ENCODE measurements at regions not wholly inside any gene's neighbourhood (a gene's known extent, or its start where the extent isn't known, plus 50 kb on each side); places are given as distances from the start of the nearest gene placed in this dataset.

DNA sequence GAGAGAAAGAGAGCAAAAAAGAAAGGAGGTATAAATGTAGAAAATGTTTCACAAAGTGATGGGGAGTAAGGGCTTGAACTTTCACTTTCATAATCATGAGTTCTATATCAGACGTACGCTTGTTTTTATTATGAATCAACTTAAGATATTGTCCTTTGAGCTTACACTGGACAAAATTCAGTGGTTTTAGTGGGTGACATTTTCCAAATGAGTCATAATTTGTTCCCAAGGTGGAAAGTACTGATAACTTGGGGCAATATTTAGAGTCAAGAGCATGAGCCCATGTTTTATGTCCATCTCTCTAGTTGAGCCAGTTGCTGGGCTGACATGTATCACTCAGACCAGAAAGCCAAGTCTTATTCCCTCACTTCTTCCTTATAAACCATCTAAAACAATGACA, 161.6 kb downstream of the CHRM3 start:
- Histone ChIP-seq H3K36me3 (no peaks in the 10 kb centered on the region), H3K4me3 (no peak overlapping the region), H3K9me3 (no peaks in the 10 kb centered on the region), H3K27ac (no peak overlapping the region), H3K27me3 (no peaks in the 10 kb centered on the region), H3K4me1 (no peaks in the 10 kb centered on the region)
- TF ChIP-seq, protein P1, sequence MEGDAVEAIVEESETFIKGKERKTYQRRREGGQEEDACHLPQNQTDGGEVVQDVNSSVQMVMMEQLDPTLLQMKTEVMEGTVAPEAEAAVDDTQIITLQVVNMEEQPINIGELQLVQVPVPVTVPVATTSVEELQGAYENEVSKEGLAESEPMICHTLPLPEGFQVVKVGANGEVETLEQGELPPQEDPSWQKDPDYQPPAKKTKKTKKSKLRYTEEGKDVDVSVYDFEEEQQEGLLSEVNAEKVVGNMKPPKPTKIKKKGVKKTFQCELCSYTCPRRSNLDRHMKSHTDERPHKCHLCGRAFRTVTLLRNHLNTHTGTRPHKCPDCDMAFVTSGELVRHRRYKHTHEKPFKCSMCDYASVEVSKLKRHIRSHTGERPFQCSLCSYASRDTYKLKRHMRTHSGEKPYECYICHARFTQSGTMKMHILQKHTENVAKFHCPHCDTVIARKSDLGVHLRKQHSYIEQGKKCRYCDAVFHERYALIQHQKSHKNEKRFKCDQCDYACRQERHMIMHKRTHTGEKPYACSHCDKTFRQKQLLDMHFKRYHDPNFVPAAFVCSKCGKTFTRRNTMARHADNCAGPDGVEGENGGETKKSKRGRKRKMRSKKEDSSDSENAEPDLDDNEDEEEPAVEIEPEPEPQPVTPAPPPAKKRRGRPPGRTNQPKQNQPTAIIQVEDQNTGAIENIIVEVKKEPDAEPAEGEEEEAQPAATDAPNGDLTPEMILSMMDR (IDR thresholded peaks at IDR 0.05), result no peak
- TF ChIP-seq POLR2AphosphoS5 (IDR thresholded peaks at IDR 0.05) (no peak), POLR2A (IDR thresholded peaks at IDR 0.05) (no peak)
- no peak for DNase-seq (ENCODE audit: low spot score in 2 of 2)
- intact Hi-C loops (cut with DNase I; ENCODE audit: low total_unique reads), result no loop called here

GRCh38 chr1:239550178-239550577, 163.8 kb downstream of the CHRM3 start:
- Histone ChIP-seq H3K27ac (no peak overlapping the region), H3K27me3 (no peaks in the 10 kb centered on the region), H3K36me3 (no peaks in the 10 kb centered on the region), H3K4me1 (no peaks in the 10 kb centered on the region), H3K4me3 (no peak overlapping the region), H3K9me3 (no peaks in the 10 kb centered on the region)
- intact Hi-C loops (cut with DNase I; ENCODE audit: low total_unique reads), result no loop called here
- no peak for DNase-seq (ENCODE audit: low spot score in 2 of 2)
- no peak for TF ChIP-seq POLR2A (IDR thresholded peaks at IDR 0.05)
- no peak for TF ChIP-seq POLR2AphosphoS5 (IDR thresholded peaks at IDR 0.05)
- TF ChIP-seq, protein P1 (IDR thresholded peaks at IDR 0.05), result no peak

GRCh38 chr1:239555350-239555749, 169.0 kb downstream of the CHRM3 start:
- TF ChIP-seq, protein P1 (IDR thresholded peaks at IDR 0.05), result no peak
- no peak for TF ChIP-seq POLR2AphosphoS5 (IDR thresholded peaks at IDR 0.05)
- TF ChIP-seq POLR2A (IDR thresholded peaks at IDR 0.05), result no peak
- H3K27me3 ChIP-seq, result no peaks in the 10 kb centered on the region
- H3K4me1 ChIP-seq, result no peaks in the 10 kb centered on the region
- no peak for DNase-seq (ENCODE audit: low spot score in 2 of 2)
- H3K36me3 ChIP-seq, result no peaks in the 10 kb centered on the region
- no peak overlapping the region for H3K4me3 ChIP-seq
- H3K27ac ChIP-seq, result no peak overlapping the region
- intact Hi-C loops (cut with DNase I; ENCODE audit: low total_unique reads), result no loop called here
- H3K9me3 ChIP-seq, result no peaks in the 10 kb centered on the region

- no peak overlapping the region for H3K4me3 ChIP-seq
- H3K9me3 ChIP-seq, result no peaks in the 10 kb centered on the region
- H3K4me1 ChIP-seq, result no peaks in the 10 kb centered on the region
- no peaks in the 10 kb centered on the region for H3K36me3 ChIP-seq
- intact Hi-C loops (cut with DNase I; ENCODE audit: low total_unique reads), result no loop called here
- H3K27me3 ChIP-seq, result no peaks in the 10 kb centered on the region
- H3K27ac ChIP-seq, result no peak overlapping the region
- no peak for DNase-seq (ENCODE audit: low spot score in 2 of 2)
- TF ChIP-seq POLR2AphosphoS5 (IDR thresholded peaks at IDR 0.05) (no peak), POLR2A (IDR thresholded peaks at IDR 0.05) (no peak)
- TF ChIP-seq, protein P1 (IDR thresholded peaks at IDR 0.05), result no peak
These were observed 172.2 kb downstream of the CHRM3 start for GRCh38 chr1:239558559-239558958.

DNA sequence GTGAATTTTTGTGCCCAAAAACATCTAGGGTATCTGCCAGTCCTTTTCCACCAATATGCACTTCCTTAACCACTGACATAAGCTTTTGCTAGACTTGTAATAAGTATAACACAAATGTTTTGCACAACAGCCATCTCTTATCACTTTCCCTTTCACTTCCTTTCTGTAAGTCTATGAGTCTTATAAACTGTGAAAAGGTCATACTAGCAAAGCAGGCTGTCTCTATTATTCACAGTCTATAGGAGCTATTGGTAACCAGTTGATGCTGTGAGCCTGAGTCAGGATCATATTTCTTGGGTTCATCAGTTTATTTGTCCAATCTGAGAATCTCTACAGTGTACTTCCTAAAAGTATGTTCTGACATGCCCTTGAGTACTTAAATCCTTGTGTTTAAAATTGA, 172.6 kb downstream of the CHRM3 start:
- Histone ChIP-seq H3K4me3 (no peak overlapping the region), H3K4me1 (no peaks in the 10 kb centered on the region), H3K27me3 (no peaks in the 10 kb centered on the region), H3K27ac (no peak overlapping the region), H3K36me3 (no peaks in the 10 kb centered on the region), H3K9me3 (no peaks in the 10 kb centered on the region)
- TF ChIP-seq, protein P1 (IDR thresholded peaks at IDR 0.05), result no peak
- no peak for TF ChIP-seq POLR2AphosphoS5 (IDR thresholded peaks at IDR 0.05)
- TF ChIP-seq POLR2A (IDR thresholded peaks at IDR 0.05), result no peak
- intact Hi-C loops (cut with DNase I; ENCODE audit: low total_unique reads), result no loop called here
- no peak for DNase-seq (ENCODE audit: low spot score in 2 of 2)

Data from breast epithelium (tissue), 4 donors.